ENCODE measurements at regions not wholly inside any gene's neighbourhood (a gene's known extent, or its start where the extent isn't known, plus 50 kb on each side); places are given as distances from the start of the nearest gene placed in this dataset.

GRCh38 chr4:53734182-53734581, 142.9 kb upstream of the LNX1 start:
- TF ChIP-seq CTCF (IDR thresholded peaks at IDR 0.05) (no peak), POLR2A (IDR thresholded peaks at IDR 0.05) (no peak), POLR2AphosphoS5 (IDR thresholded peaks at IDR 0.05) (no peak)
